SK-N-MC (cell line): ENCODE measurements at regions not wholly inside any gene's neighbourhood (a gene's known extent, or its start where the extent isn't known, plus 50 kb on each side); places are given as distances from the start of the nearest gene placed in this dataset.

ENCODE experiments used
- EZH2 ChIP-seq: fragments of 200-600 bp; sonication (generic); IDR thresholded peaks from one replicate; pipeline ENCODE4 v1.6.1; 2017; ENCODE audit warnings: antibody characterized with exemption
- POLR2AphosphoS5 ChIP-seq: IDR thresholded peaks from 2 replicates; pipeline ENCODE4 v1.6.1; 2012; ENCODE audit warnings: mild to moderate bottlenecking, low read depth, low read length, borderline replicate concordance

- TF ChIP-seq EZH2 (no peak), POLR2AphosphoS5 (no peak)
Observed at GRCh38 chr2:126446106-126446695, 209.8 kb upstream of the GYPC start.
